ENCODE measurements at regions not wholly inside any gene's neighbourhood (a gene's known extent, or its start where the extent isn't known, plus 50 kb on each side); places are given as distances from the start of the nearest gene placed in this dataset.

DNA sequence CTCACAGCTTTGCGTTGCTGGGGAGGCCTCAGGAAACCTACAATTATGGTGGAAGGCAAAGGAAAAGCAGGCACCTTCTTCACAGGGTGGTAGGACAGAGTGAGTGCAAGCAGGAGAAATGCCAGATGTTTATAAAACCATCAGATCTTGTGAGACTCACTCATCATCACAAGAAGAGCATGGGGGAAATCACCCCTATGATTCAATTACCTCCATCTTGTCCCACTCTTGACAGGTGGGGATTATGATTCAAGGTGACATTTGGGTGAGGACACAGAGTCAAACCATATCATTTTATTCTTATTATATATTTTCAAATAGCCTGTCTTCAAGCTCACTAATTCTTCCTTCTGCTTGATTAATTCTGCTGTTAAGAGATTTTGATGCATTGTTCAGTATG lies 665.3 kb downstream of the TRHDE start (continued):
- no peak for TF ChIP-seq ETS1 (IDR thresholded peaks at IDR 0.05)
- no peak for TF ChIP-seq ZNF114 (CRISPR knock-in tag; IDR thresholded peaks at IDR 0.05)
- TF ChIP-seq POLR2AphosphoS5 (IDR thresholded peaks at IDR 0.05; ENCODE audit: low read depth), result no peak

DNA sequence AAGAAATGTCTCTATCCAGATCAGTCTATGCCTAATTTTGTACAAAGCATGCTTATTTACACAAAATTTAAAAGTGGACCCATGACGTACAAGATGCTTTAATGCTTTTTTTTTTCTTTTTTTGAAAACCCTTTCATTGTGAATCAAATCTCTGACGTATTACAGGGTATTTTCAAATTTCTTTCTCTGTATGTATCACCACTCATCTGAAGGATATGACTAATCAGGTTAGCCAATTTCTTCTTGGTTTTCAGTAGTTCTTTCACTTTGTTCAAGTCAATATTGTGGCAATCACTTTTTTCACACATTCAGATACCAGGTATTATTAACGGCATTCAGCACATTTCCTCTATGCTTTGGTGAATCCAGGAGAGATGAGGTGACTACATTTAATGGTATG lies 685.3 kb downstream of the TRHDE start:
- Mint-ChIP-seq H3K27ac (no peak overlapping the region), H3K27me3 (ENCODE audit: insufficient read depth, low read depth, poor library complexity) (no peaks in the 10 kb centered on the region), H3K36me3 (ENCODE audit: low read depth) (peaks cover 7% of the 10 kb centered on the region; the same call in 2 of the 3 replicates), H3K4me1 (no peaks in the 10 kb centered on the region), H3K4me3 (no peak overlapping the region), H3K9me3 (peaks cover 8% of the 10 kb centered on the region; the same call in 2 of the 3 replicates)
- Histone ChIP-seq H3K36me3 (ENCODE audit: insufficient read depth) (no peaks in the 10 kb centered on the region), H3K27me3 (ENCODE audit: insufficient read depth) (no peaks in the 10 kb centered on the region), H3K4me1 (ENCODE audit: insufficient read depth) (no peaks in the 10 kb centered on the region), H3F3A (replicated peaks; ENCODE audit: low read depth) (no peaks in the 10 kb centered on the region), H3K4me3 (no peak overlapping the region), H4K20me1 (replicated peaks; ENCODE audit: insufficient read depth) (no peaks in the 10 kb centered on the region), H3K9me2 (ENCODE audit: insufficient read depth) (no peaks in the 10 kb centered on the region), H3K79me2 (replicated peaks; ENCODE audit: insufficient read depth) (no peaks in the 10 kb centered on the region), H3K27ac (ENCODE audit: low read depth) (no peak overlapping the region), H2AFZ (no peak overlapping the region), H3K4me2 (no peak overlapping the region)
- DNase-seq (ENCODE audit: low spot score) (no peak), ATAC-seq (no peak)
- TF ChIP-seq EZH2phosphoT487 (IDR thresholded peaks at IDR 0.05; ENCODE audit: unreplicated experiment), result no peak
- no peak for TF ChIP-seq POLR2AphosphoS5 (IDR thresholded peaks at IDR 0.05; ENCODE audit: low read depth)
- TF ChIP-seq NANOG (IDR thresholded peaks at IDR 0.05; ENCODE audit: borderline replicate concordance), result no peak
- no peak for TF ChIP-seq ZNF462 (CRISPR knock-in tag; IDR thresholded peaks at IDR 0.05)
- no peak for TF ChIP-seq CREB1 (CRISPR knock-in tag; IDR thresholded peaks at IDR 0.05; ENCODE audit: low read depth)
- no peak for TF ChIP-seq CTCF (conservative IDR thresholded peaks at IDR 0.05; ENCODE audit: low read depth in 2 of 2)
- no peak for TF ChIP-seq STAT1 (IDR thresholded peaks at IDR 0.05; ENCODE audit: unreplicated experiment)
- TF ChIP-seq JUNB (IDR thresholded peaks at IDR 0.05; ENCODE audit: unreplicated experiment), result no peak
- TF ChIP-seq ZNF114 (CRISPR knock-in tag; IDR thresholded peaks at IDR 0.05), result no peak
- TF ChIP-seq ZNF331 (CRISPR knock-in tag; IDR thresholded peaks at IDR 0.05; ENCODE audit: low read depth), result no peak
- no peak for TF ChIP-seq ETS1 (IDR thresholded peaks at IDR 0.05)
- TF ChIP-seq, protein P1, sequence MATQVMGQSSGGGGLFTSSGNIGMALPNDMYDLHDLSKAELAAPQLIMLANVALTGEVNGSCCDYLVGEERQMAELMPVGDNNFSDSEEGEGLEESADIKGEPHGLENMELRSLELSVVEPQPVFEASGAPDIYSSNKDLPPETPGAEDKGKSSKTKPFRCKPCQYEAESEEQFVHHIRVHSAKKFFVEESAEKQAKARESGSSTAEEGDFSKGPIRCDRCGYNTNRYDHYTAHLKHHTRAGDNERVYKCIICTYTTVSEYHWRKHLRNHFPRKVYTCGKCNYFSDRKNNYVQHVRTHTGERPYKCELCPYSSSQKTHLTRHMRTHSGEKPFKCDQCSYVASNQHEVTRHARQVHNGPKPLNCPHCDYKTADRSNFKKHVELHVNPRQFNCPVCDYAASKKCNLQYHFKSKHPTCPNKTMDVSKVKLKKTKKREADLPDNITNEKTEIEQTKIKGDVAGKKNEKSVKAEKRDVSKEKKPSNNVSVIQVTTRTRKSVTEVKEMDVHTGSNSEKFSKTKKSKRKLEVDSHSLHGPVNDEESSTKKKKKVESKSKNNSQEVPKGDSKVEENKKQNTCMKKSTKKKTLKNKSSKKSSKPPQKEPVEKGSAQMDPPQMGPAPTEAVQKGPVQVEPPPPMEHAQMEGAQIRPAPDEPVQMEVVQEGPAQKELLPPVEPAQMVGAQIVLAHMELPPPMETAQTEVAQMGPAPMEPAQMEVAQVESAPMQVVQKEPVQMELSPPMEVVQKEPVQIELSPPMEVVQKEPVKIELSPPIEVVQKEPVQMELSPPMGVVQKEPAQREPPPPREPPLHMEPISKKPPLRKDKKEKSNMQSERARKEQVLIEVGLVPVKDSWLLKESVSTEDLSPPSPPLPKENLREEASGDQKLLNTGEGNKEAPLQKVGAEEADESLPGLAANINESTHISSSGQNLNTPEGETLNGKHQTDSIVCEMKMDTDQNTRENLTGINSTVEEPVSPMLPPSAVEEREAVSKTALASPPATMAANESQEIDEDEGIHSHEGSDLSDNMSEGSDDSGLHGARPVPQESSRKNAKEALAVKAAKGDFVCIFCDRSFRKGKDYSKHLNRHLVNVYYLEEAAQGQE (IDR thresholded peaks at IDR 0.05; ENCODE audit: unreplicated experiment), result no peak

Data from GM23338 (cell line).